Memory B cell (primary cell): ENCODE measurements at regions not wholly inside any gene's neighbourhood (a gene's known extent, or its start where the extent isn't known, plus 50 kb on each side); places are given as distances from the start of the nearest gene placed in this dataset.

Experiments used
- ATAC-seq: fragments of 150-1000 bp; cut with Tn5 transposase; 2 replicates; pipeline ENCODE4 v1.10.0; 2021; ENCODE audit warnings: low read depth, mild to moderate bottlenecking, moderate library complexity
- DNase-seq, 2 donors: peaks; one replicate each; pipeline ENCODE4 v3.0.0; 2022; ENCODE audit warnings: low spot score in 2 of 2
- H3K27ac Mint-ChIP-seq: one replicate; pipeline ENCODE4 v1.8.0; 2022; ENCODE audit warnings: mild to moderate bottlenecking, moderate library complexity, mixed read lengths
- H3K27me3 Mint-ChIP-seq: one replicate; pipeline ENCODE4 v1.8.0; 2022; ENCODE audit warnings: mixed read lengths
- H3K36me3 Mint-ChIP-seq: one replicate; pipeline ENCODE4 v1.8.0; 2022; ENCODE audit warnings: mild to moderate bottlenecking, mixed read lengths
- H3K4me1 Mint-ChIP-seq: one replicate; pipeline ENCODE4 v1.8.0; 2022; ENCODE audit warnings: mixed read lengths
- H3K4me3 Mint-ChIP-seq: one replicate; pipeline ENCODE4 v1.8.0; 2022; ENCODE audit warnings: mild to moderate bottlenecking, moderate library complexity, mixed read lengths
- H3K9me3 Mint-ChIP-seq: one replicate; pipeline ENCODE4 v1.8.0; 2022; ENCODE audit warnings: mixed read lengths

DNA sequence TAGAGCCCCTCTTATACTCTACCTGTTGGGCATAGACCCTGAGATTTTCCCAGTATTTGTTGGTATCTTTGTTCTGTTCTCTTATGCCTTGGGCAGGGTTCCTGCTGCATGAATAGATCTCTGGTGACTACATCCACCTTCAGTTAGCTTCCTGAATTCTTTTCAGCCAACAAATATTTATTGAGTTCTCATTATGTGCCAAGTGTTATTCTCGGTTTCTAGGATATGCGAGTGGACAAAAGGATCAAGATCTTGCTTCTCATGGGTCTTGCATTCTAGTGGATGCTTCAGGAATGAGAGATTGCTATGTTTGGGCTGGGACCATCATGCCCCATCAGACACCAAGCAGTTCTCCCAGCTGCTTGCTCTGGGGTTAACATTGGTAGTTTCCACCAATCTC is 340.0 kb downstream of the METTL15 start:
- ATAC-seq (no peak), DNase-seq (no peak)
- Mint-ChIP-seq H3K9me3 (peaks cover 2% of the 10 kb centered on the region), H3K4me3 (no peak overlapping the region), H3K36me3 (no peaks in the 10 kb centered on the region), H3K27ac (no peak overlapping the region), H3K27me3 (no peaks in the 10 kb centered on the region), H3K4me1 (no peaks in the 10 kb centered on the region)

GRCh38 chr11:28447226-28447625 is 339.0 kb downstream of the METTL15 start:
- ATAC-seq (no peak), DNase-seq (no peak)
- no peak overlapping the region for H3K27ac Mint-ChIP-seq
- no peaks in the 10 kb centered on the region for H3K4me1 Mint-ChIP-seq
- H3K4me3 Mint-ChIP-seq, result no peak overlapping the region
- H3K9me3 Mint-ChIP-seq, result peaks cover 2% of the 10 kb centered on the region
- H3K27me3 Mint-ChIP-seq, result no peaks in the 10 kb centered on the region
- H3K36me3 Mint-ChIP-seq, result no peaks in the 10 kb centered on the region

- no peaks in the 10 kb centered on the region for H3K9me3 Mint-ChIP-seq
- no peaks in the 10 kb centered on the region for H3K4me1 Mint-ChIP-seq
- DNase-seq (no peak), ATAC-seq (no peak)
- no peak overlapping the region for H3K27ac Mint-ChIP-seq
- no peak overlapping the region for H3K4me3 Mint-ChIP-seq
- no peaks in the 10 kb centered on the region for H3K27me3 Mint-ChIP-seq
- H3K36me3 Mint-ChIP-seq, result no peaks in the 10 kb centered on the region
These were observed 333.9 kb downstream of the METTL15 start for GRCh38 chr11:28442131-28442530.

GRCh38 chr11:28439403-28439802 is 331.2 kb downstream of the METTL15 start:
- DNase-seq, result no peak
- Mint-ChIP-seq H3K27ac (no peak overlapping the region), H3K36me3 (no peaks in the 10 kb centered on the region), H3K4me1 (no peaks in the 10 kb centered on the region), H3K9me3 (no peaks in the 10 kb centered on the region), H3K4me3 (no peak overlapping the region), H3K27me3 (no peaks in the 10 kb centered on the region)
- ATAC-seq, result no peak

- Mint-ChIP-seq H3K4me3 (no peak overlapping the region), H3K27ac (no peak overlapping the region), H3K4me1 (no peaks in the 10 kb centered on the region), H3K36me3 (no peaks in the 10 kb centered on the region), H3K9me3 (peaks cover 3% of the 10 kb centered on the region), H3K27me3 (no peaks in the 10 kb centered on the region)
- ATAC-seq (no peak), DNase-seq (no peak)
These were observed 311.9 kb downstream of the METTL15 start for GRCh38 chr11:28420099-28420498.

- Mint-ChIP-seq H3K27ac (no peak overlapping the region), H3K36me3 (no peaks in the 10 kb centered on the region), H3K4me1 (no peaks in the 10 kb centered on the region), H3K9me3 (peaks cover 3% of the 10 kb centered on the region), H3K4me3 (no peak overlapping the region), H3K27me3 (no peaks in the 10 kb centered on the region)
- ATAC-seq (no peak), DNase-seq (no peak)
These were observed 309.6 kb downstream of the METTL15 start for GRCh38 chr11:28417601-28418323.

DNA sequence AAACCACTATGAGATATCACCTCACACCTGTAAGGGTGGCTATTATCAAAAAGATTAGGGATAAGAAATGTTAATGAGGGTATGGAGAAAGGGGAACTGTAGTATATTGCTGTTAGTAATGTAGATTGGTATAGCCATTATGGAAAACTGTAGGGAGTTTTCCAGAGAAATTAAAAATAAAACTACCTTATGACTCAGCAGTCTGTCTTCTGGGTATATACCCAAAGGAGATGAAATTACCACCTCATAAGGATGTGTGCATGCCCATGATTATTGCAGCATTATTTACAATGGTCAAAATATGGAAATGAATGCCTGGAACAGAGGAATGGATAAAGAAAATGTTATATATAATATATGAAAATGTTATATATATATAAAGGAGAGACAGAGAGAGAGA is 303.8 kb downstream of the METTL15 start:
- ATAC-seq (no peak), DNase-seq (no peak)
- H3K9me3 Mint-ChIP-seq, result no peaks in the 10 kb centered on the region
- no peaks in the 10 kb centered on the region for H3K27me3 Mint-ChIP-seq
- no peaks in the 10 kb centered on the region for H3K36me3 Mint-ChIP-seq
- no peak overlapping the region for H3K4me3 Mint-ChIP-seq
- no peak overlapping the region for H3K27ac Mint-ChIP-seq
- no peaks in the 10 kb centered on the region for H3K4me1 Mint-ChIP-seq

DNA sequence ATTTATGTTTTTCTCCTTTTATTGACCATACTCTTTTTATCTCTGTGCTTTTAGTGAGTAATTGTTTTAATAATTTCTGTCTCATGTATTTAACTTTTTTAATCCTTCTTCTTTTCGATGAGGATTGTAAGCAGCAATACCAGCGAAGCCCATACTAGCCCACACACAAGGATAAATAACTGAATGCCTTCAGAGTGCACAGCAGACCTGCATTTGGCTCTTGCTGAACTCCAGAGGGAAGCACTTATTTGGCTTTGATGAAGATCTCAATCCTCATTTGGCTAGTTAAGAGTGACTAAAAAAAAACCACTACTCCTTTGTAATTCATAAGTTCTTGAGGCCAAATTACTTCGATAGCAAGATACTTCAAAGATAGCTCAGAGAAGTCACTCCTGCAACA is 293.3 kb downstream of the METTL15 start:
- DNase-seq (no peak), ATAC-seq (no peak)
- Mint-ChIP-seq H3K27me3 (no peaks in the 10 kb centered on the region), H3K9me3 (peaks cover 2% of the 10 kb centered on the region), H3K27ac (no peak overlapping the region), H3K4me3 (no peak overlapping the region), H3K36me3 (no peaks in the 10 kb centered on the region), H3K4me1 (no peaks in the 10 kb centered on the region)

DNA sequence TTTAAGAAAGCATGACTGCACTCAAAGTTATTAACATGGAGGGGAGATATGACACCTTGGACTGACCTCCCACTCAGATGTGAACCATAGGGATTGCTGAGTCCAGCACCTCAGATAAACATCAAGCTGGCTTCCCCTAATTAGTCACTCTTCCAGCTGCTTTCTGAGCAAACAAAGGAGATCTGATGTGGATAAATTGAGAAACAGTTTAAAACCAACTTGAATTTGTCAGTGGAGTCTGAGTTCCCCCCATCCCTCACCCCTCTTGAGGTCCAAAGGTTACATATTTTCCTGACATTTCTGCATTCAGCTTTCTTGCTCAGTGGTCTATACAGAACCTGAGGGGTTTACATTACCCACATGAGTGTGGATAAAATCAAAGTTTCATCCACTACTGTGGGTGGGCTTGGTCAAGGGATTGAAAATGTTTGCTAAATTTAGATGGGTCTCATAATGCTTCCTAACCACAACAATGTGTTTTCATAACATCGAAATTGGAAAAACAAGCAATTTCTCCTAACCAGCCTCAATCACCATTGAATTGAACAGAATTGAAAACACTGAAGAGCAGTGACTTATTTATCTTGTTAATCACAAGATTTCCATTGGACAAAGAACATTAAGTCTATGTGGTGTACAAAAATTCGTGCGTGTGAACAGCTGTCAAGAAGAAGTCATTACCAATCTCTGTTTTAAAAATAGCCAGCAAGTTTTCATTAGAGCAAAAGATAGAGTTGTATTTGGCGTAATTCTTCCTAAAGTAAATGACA is 292.3 kb downstream of the METTL15 start:
- no peak overlapping the region for H3K27ac Mint-ChIP-seq
- ATAC-seq, result no peak
- no peak for DNase-seq
- H3K4me1 Mint-ChIP-seq, result no peaks in the 10 kb centered on the region
- H3K9me3 Mint-ChIP-seq, result peaks cover 2% of the 10 kb centered on the region
- no peaks in the 10 kb centered on the region for H3K36me3 Mint-ChIP-seq
- H3K4me3 Mint-ChIP-seq, result no peak overlapping the region
- H3K27me3 Mint-ChIP-seq, result no peaks in the 10 kb centered on the region

GRCh38 chr11:28393348-28393747 is 285.2 kb downstream of the METTL15 start:
- ATAC-seq, result no peak
- no peak overlapping the region for H3K4me3 Mint-ChIP-seq
- H3K9me3 Mint-ChIP-seq, result peaks cover 2% of the 10 kb centered on the region
- H3K4me1 Mint-ChIP-seq, result no peaks in the 10 kb centered on the region
- peaks cover 2% of the 10 kb centered on the region for H3K36me3 Mint-ChIP-seq
- H3K27ac Mint-ChIP-seq, result no peak overlapping the region
- H3K27me3 Mint-ChIP-seq, result no peaks in the 10 kb centered on the region
- DNase-seq, result no peak

DNA sequence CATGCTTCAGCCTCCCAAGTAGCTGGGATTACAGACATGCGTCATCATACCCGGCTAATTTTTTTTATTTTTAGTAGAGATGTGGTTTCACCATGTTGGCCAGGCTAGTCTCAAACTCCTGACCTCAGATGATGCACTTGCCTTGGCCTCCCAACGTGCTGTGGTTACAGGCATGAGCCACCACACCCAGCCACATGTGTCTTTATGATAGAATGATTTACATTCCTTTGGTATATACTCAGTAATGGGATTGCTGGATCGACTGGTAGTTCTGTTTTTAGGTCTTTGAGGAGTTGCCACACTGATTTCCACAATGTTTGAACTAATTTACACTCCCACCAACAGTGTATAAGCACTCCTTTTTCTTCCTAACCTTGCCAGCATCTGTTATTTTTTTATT is 276.2 kb downstream of the METTL15 start:
- DNase-seq (no peak), ATAC-seq (no peak)
- H3K9me3 Mint-ChIP-seq, result peaks cover 4% of the 10 kb centered on the region
- no peak overlapping the region for H3K4me3 Mint-ChIP-seq
- H3K4me1 Mint-ChIP-seq, result no peaks in the 10 kb centered on the region
- H3K36me3 Mint-ChIP-seq, result peaks cover 8% of the 10 kb centered on the region
- H3K27me3 Mint-ChIP-seq, result no peaks in the 10 kb centered on the region
- no peak overlapping the region for H3K27ac Mint-ChIP-seq

- Mint-ChIP-seq H3K27me3 (no peaks in the 10 kb centered on the region), H3K36me3 (peaks cover 8% of the 10 kb centered on the region), H3K4me1 (no peaks in the 10 kb centered on the region), H3K4me3 (no peak overlapping the region), H3K9me3 (peaks cover 6% of the 10 kb centered on the region), H3K27ac (no peak overlapping the region)
- ATAC-seq (no peak), DNase-seq (no peak)
These were observed 275.3 kb downstream of the METTL15 start for GRCh38 chr11:28383456-28383855.
